Effector memory CD4-positive, alpha-beta T cell (primary cell): ENCODE measurements at regions not wholly inside any gene's neighbourhood (a gene's known extent, or its start where the extent isn't known, plus 50 kb on each side); places are given as distances from the start of the nearest gene placed in this dataset.

Experiments
- DNase-seq, 3 donors: peaks; one replicate each; pipeline ENCODE4 v3.0.0-alpha.2; 2020
- H3K27ac ChIP-seq: 2 replicates; pipeline ENCODE4 v1.7.0; 2013; ENCODE audit warnings: mild to moderate bottlenecking, low read length, moderate library complexity; ENCODE audit not compliant: insufficient read depth, poor library complexity, severe bottlenecking
- H3K27me3 ChIP-seq: replicated peaks from 2 replicates; pipeline ENCODE4 v1.7.0; 2013; ENCODE audit warnings: mild to moderate bottlenecking, low read length; ENCODE audit not compliant: insufficient read depth, control insufficient read depth, poor library complexity, severe bottlenecking
- H3K36me3 ChIP-seq: 2 replicates; pipeline ENCODE4 v1.7.0; 2013; ENCODE audit warnings: mild to moderate bottlenecking, low read length, moderate library complexity; ENCODE audit not compliant: control insufficient read depth, insufficient read depth
- H3K4me1 ChIP-seq: 2 replicates; pipeline ENCODE4 v1.7.0; 2013; ENCODE audit warnings: low read length, mild to moderate bottlenecking; ENCODE audit not compliant: control insufficient read depth, insufficient read depth, poor library complexity, severe bottlenecking
- H3K4me3 ChIP-seq: 2 replicates; pipeline ENCODE4 v1.7.0; 2013; ENCODE audit warnings: low read length, low read depth, mild to moderate bottlenecking; ENCODE audit not compliant: insufficient read depth, poor library complexity, severe bottlenecking
- H3K9me3 ChIP-seq: 2 replicates; pipeline ENCODE4 v1.7.0; 2013; ENCODE audit warnings: mild to moderate bottlenecking, low read length, moderate library complexity; ENCODE audit not compliant: control insufficient read depth

- no peak for DNase-seq
- H3K4me3 ChIP-seq: no peak overlapping the region
- no peaks in the 10 kb centered on the region for H3K4me1 ChIP-seq
- H3K9me3 ChIP-seq: no peaks in the 10 kb centered on the region
- H3K27ac ChIP-seq: no peak overlapping the region
- no peaks in the 10 kb centered on the region for H3K27me3 ChIP-seq
- H3K36me3 ChIP-seq: no peaks in the 10 kb centered on the region
Measured at GRCh38 chr3:159829539-159830227, 159.0 kb upstream of the IL12A start.

GRCh38 chr3:159830523-159831154 lies 158.0 kb upstream of the IL12A start:
- H3K9me3 ChIP-seq: no peaks in the 10 kb centered on the region
- H3K27ac ChIP-seq: no peak overlapping the region
- DNase-seq: no peak
- no peaks in the 10 kb centered on the region for H3K27me3 ChIP-seq
- H3K4me3 ChIP-seq: no peak overlapping the region
- no peaks in the 10 kb centered on the region for H3K36me3 ChIP-seq
- H3K4me1 ChIP-seq: no peaks in the 10 kb centered on the region

GRCh38 chr3:159831466-159831865 lies 157.2 kb upstream of the IL12A start:
- no peak overlapping the region for H3K4me3 ChIP-seq
- DNase-seq: no peak

DNA sequence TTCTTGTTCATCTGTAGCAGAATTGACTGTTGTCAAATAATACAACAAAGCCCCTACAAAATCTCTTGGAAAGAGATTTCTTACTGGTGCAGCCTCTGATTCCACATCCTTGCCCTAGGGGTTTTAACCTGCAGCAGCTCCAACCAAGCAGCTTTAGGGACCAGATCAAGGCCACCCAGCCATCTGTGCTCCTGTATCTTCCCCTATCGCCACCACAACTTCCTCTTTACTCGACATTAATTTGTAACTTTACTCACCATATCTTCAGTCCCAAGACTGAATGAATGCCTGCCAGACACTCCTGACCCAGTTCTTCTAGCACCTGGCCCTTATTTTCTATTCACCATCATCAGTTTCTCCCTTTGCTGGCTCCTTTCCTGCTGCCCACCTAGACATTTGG lies 156.6 kb upstream of the IL12A start:
- Histone ChIP-seq H3K36me3 (no peaks in the 10 kb centered on the region), H3K4me1 (no peaks in the 10 kb centered on the region), H3K9me3 (no peaks in the 10 kb centered on the region), H3K27ac (no peak overlapping the region), H3K27me3 (no peaks in the 10 kb centered on the region), H3K4me3 (no peak overlapping the region)
- no peak for DNase-seq

More at GRCh38 chr3:159831466-159831865, 157.2 kb upstream of the IL12A start:
- H3K27ac ChIP-seq: no peak overlapping the region
- no peaks in the 10 kb centered on the region for H3K4me1 ChIP-seq
- H3K36me3 ChIP-seq: no peaks in the 10 kb centered on the region
- no peaks in the 10 kb centered on the region for H3K9me3 ChIP-seq
- no peaks in the 10 kb centered on the region for H3K27me3 ChIP-seq

- H3K4me3 ChIP-seq: no peak overlapping the region
- H3K27ac ChIP-seq: no peak overlapping the region
- no peaks in the 10 kb centered on the region for H3K27me3 ChIP-seq
- no peaks in the 10 kb centered on the region for H3K4me1 ChIP-seq
- H3K9me3 ChIP-seq: no peaks in the 10 kb centered on the region
- no peak for DNase-seq
- no peaks in the 10 kb centered on the region for H3K36me3 ChIP-seq
Measured at GRCh38 chr3:159835126-159835525, 153.5 kb upstream of the IL12A start.

DNA sequence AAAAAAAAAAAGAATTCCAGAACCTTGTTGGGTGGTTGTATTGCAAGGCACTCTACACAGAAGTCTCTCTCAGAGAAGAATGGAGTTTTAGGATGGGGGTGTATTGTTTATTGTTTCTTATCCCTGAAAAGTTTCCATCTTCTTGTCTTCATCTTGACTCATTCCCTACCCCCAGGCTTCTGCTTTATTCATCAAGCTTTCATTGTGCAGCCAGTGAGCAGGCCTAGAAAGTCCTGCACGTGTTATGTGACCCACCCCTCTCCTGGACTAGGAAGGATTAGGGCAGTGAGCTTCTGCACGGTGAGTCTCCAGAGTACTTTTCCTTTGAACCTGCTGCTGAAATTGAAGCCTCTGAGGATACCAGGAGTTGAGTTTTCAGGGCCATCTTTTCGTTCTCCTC lies 150.9 kb upstream of the IL12A start:
- Histone ChIP-seq H3K36me3 (no peaks in the 10 kb centered on the region), H3K9me3 (no peaks in the 10 kb centered on the region), H3K4me1 (no peaks in the 10 kb centered on the region), H3K4me3 (no peak overlapping the region), H3K27ac (no peak overlapping the region), H3K27me3 (no peaks in the 10 kb centered on the region)
- DNase-seq: no peak

- Histone ChIP-seq H3K36me3 (no peaks in the 10 kb centered on the region), H3K27ac (no peak overlapping the region), H3K27me3 (no peaks in the 10 kb centered on the region), H3K4me1 (no peaks in the 10 kb centered on the region), H3K9me3 (no peaks in the 10 kb centered on the region), H3K4me3 (no peak overlapping the region)
- DNase-seq: no peak
Measured at GRCh38 chr3:159838938-159839337, 149.7 kb upstream of the IL12A start.

DNA sequence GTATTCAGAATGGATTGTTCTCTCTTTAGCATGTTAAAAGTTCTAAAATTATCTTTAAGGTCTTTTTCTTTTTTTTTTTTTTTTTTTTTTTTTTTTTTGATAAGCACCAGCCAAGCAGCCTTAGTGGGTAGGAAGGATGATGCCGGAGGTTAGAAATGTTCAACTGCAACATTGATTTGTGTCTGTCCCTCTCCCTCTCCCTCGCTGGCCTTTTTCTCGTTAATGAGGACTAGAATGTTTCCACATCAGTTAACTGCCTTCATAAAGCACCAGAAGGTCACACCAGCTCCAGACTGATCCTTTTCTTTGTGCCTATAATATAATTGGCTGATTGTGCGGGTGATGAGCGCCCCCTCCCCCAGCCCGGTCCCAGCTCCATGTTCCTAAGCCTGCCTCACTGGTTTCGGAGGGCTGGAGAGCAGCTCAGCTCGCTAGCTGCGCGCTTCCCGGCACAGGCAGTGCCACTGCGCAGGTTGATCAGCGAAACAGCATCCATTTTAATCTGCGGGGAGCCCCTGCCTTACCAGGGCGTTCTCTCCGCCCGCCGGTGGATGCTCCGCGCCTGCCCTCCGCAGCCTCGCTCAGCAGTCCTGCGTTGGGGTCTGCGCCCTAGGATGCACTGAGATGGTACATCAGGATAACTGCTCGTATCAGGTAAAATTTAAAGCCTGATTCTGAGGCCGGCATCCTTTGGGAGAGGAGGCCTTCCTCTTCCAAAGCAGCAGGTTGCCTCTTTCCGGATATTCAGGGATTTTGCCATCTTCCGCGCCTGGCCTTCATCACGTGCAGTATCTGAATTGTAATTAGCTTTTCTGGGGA lies 148.9 kb upstream of the IL12A start, which contains the start of gene SCHIP1:
SCHIP1 (plus strand) TSS at position 301 of the 819 bp plus-strand sequence.
- no peak for DNase-seq
- Histone ChIP-seq H3K4me1 (no peaks in the 10 kb centered on the region), H3K36me3 (no peaks in the 10 kb centered on the region), H3K27me3 (no peaks in the 10 kb centered on the region), H3K27ac (no peak within 1 kb of the TSS), H3K4me3 (no peak within 1 kb of the TSS), H3K9me3 (no peaks in the 10 kb centered on the region)

- no peaks in the 10 kb centered on the region for H3K4me1 ChIP-seq
- no peaks in the 10 kb centered on the region for H3K36me3 ChIP-seq
- H3K27me3 ChIP-seq: no peaks in the 10 kb centered on the region
- no peak overlapping the region for H3K4me3 ChIP-seq
- H3K27ac ChIP-seq: no peak overlapping the region
- H3K9me3 ChIP-seq: no peaks in the 10 kb centered on the region
- DNase-seq: no peak
Measured at GRCh38 chr3:159840703-159841299, 147.8 kb upstream of the IL12A start.
